Frontal cortex (tissue), 3 donors: ENCODE measurements at regions not wholly inside any gene's neighbourhood (a gene's known extent, or its start where the extent isn't known, plus 50 kb on each side); places are given as distances from the start of the nearest gene placed in this dataset.

Experiments
- DNase-seq, 2 donors: peaks; one replicate each; pipeline ENCODE4 v3.0.0; 2012; ENCODE audit warnings: low spot score in 2 of 2
- FAIRE-seq: peaks from 2 replicates; lab custom pipeline; 2012; peaks lifted over from hg19 to GRCh38; lab: Jason Lieb, UNC
- donor health status: control.
- donor health status: control.
- donor health status: control.

DNA sequence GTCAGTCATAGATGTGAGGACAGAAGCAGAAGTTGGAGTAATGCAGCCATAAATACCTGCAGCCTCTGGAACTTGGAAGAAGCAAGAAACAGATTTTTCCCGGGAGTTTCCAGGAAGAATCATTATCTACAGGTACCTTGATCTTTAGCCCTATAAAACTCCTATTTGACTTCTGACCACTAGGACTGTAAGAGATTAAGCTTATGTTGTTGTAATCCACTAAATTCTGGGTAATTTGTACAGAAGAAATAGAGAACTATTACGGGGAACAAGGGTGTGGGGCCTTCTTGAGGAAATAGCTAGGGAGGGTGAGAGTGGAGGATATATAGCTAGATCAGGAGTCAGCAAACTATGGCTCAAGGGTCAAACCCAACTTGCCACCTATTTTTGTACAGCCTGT lies 353.2 kb downstream of the SLC4A3 start:
- DNase-seq (no peak), FAIRE-seq (no peak)

GRCh38 chr2:219983836-219984235 lies 356.4 kb downstream of the SLC4A3 start:
- no peak for FAIRE-seq
- DNase-seq = no peak

- FAIRE-seq (no peak), DNase-seq (no peak)
Measured at GRCh38 chr2:219985017-219985416, 357.6 kb downstream of the SLC4A3 start.

DNA sequence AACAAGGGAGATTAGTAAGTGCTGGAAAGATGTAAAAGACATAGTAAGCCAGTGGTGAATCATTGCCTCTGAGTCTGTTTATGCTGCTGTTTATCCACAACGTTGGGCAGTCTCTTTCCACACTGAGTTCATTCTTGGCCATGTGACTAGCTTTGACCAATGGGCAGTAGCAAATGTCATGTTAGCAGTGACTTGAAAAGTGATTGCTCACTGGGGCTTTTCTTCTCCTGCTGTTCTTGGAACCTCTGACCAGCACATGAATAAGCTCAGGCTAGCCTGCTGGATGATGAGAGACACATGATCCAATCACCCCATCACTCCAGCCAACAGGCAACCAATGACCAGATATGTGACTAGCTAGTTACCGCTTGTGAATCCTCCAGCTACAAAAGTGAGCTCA lies 360.4 kb downstream of the SLC4A3 start:
- no peak for DNase-seq

GRCh38 chr2:219989744-219990143 lies 362.3 kb downstream of the SLC4A3 start:
- FAIRE-seq = no peak
- no peak for DNase-seq

More for the DNA sequence above, 360.4 kb downstream of the SLC4A3 start:
- FAIRE-seq = no peak

DNA sequence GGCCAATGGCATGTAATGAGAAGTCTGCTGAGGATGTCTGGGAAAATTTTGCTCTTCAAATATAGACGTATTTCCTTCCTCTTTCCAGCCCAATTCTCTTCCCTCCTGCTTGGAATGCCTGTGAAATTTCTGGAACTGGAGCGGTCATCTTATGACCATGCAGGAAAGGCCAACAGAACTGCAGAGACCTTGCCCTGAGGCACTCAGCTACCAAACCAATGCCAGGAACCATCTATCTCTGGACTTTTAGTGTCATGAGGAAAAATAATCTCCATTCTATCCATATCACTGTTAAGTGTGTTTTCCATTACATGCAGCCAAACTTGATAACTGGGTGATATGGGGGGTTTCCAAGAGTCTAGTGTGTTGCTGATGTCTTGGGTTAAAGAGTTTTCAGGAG lies 363.7 kb downstream of the SLC4A3 start:
- no peak for FAIRE-seq

DNA sequence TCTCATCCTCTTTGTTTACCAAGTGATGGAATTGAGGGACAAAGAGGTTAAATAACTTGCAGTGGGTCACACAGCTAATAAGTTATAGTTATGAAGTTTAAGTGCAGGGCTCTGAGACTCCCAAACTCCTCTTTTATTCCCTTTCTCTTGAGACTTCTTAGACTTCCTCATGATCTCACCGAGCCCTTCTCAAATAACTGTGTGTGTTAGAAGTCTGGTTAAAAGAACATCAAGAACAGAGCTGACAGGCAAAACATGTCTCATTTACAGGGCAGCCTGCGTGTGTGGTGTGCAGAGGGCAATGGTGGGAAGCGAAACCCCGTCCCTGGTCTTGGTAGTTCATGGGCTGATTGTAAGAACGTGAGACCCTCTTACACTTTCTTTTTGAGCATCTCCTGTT lies 368.0 kb downstream of the SLC4A3 start:
- FAIRE-seq (no peak), DNase-seq (no peak)

More for the DNA sequence above, 363.7 kb downstream of the SLC4A3 start:
- DNase-seq = no peak

- DNase-seq = no peak
Measured at GRCh38 chr2:219995991-219996765, 368.7 kb downstream of the SLC4A3 start.

DNA sequence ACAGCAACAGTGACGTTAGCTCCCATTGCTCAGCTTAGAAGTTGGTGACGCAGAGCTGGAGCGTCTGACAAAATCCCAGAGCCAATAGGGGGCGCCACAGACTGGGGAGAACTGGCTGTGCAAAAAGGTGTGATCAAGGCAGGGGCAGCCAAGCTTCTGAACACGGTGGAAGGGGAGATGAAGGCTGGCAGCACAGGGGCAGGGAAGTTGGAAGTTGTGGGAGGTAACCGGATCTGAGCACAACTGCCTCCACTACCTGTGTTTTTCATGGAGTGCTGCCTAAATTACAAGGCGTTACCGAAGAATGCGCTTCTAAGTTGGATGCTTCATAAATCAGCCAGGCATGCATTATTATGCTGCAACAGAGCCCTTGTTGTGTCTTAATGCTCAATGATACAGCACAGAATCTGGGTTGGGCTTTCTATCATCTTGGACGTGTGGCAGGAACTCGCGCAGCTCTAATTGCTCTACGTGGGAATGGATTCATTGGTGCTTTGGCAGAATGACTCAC lies 370.0 kb downstream of the SLC4A3 start:
- no peak for DNase-seq
- no peak for FAIRE-seq

More at GRCh38 chr2:219995991-219996765, 368.7 kb downstream of the SLC4A3 start:
- FAIRE-seq = no peak

GRCh38 chr2:219998107-219998506 lies 370.7 kb downstream of the SLC4A3 start:
- DNase-seq (no peak), FAIRE-seq (no peak)

- DNase-seq (no peak), FAIRE-seq (no peak)
Measured at GRCh38 chr2:219998714-219999227, 371.3 kb downstream of the SLC4A3 start.

DNA sequence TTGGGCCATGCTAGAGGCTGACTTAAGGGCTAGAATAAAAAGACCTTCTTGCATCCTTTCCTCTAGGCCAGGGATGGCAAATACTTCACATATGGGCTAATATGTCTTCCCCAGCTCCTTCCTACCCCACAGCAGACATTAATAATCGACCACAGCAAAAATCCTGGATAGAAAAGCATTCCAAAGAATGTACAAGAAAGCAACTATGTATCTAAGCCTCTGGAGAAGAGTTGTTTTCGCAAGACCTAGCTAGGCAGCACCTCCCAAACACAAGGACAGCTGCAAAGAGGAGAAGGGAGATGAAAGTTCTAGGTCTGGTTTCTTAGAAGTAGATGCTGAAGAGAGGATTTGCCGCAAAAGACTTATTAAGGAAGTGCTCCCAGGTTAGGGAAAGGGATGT lies 372.6 kb downstream of the SLC4A3 start:
- FAIRE-seq (no peak), DNase-seq (no peak)

GRCh38 chr2:220000586-220000985 lies 373.2 kb downstream of the SLC4A3 start:
- DNase-seq = no peak
- no peak for FAIRE-seq

DNA sequence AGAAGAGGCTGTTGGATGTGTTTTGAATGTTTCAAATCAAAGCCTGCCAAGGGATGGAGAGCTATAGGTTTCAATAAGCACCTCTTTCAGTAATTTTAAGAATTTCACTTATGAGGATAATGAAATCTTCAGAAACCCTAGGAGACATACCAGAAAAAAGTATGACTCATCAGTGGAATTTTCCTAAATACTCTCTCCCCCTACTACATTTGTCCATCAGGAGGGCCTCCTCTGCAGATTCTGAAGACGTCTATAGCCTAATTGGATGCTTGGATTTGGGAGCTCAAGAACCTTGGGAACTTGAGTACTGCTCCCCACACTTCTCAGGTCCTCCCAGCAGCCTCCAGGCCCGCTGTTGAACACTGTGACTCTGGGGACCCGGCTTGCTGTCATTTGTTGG lies 374.3 kb downstream of the SLC4A3 start:
- DNase-seq (no peak), FAIRE-seq (no peak)

GRCh38 chr2:220002251-220002650 lies 374.8 kb downstream of the SLC4A3 start:
- no peak for FAIRE-seq
- DNase-seq = no peak

GRCh38 chr2:220002699-220003098 lies 375.3 kb downstream of the SLC4A3 start:
- DNase-seq = no peak
- no peak for FAIRE-seq

DNA sequence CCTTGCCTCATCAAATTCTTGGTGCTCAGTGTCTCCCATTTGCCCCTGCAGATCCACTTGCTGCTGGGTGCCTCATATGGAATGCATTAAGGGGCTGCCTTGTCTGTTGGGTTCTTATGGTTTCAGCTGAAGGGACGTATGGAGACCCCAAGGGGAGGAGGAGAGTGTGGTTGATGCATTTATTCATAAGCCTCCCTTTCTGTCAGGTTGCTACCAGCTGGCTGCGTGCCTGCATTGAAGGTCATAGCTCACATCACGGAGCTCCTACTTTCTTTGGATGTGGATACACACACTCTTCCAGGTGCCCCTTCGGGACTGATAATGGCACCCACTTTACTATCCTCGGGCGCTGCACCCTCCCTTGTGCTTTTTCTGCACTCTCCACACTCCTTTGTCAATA lies 377.9 kb downstream of the SLC4A3 start:
- FAIRE-seq (no peak), DNase-seq (no peak)

GRCh38 chr2:220006152-220006621 lies 378.8 kb downstream of the SLC4A3 start:
- FAIRE-seq = no peak

DNA sequence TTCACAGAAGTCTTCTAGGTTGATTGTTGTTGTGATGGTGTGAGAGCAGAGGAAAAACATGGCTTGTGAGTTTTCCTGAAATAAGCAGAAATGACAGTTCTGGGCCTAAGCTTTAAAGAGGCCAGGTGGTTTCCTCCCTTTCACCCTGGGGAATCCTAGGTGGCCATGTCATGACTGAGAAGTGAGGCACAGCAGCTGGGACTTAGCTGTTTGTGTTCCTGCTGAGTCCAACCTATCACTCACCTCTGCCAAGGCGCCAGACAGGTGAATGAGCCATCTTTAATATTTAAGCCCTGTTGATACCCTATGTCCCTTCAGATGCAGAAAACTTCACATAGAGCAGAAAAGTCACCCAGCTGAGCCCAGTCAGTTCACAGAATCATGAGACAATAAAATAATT lies 384.4 kb downstream of the SLC4A3 start:
- no peak for FAIRE-seq
- no peak for DNase-seq

More at GRCh38 chr2:220006152-220006621, 378.8 kb downstream of the SLC4A3 start:
- no peak for DNase-seq

GRCh38 chr2:220014961-220015360 lies 387.5 kb downstream of the SLC4A3 start:
- no peak for DNase-seq

GRCh38 chr2:220015576-220015975 lies 388.1 kb downstream of the SLC4A3 start:
- DNase-seq (no peak), FAIRE-seq (no peak)

More at GRCh38 chr2:220014961-220015360, 387.5 kb downstream of the SLC4A3 start:
- no peak for FAIRE-seq
